GM23248 (cell line): ENCODE measurements at regions not wholly inside any gene's neighbourhood (a gene's known extent, or its start where the extent isn't known, plus 50 kb on each side); places are given as distances from the start of the nearest gene placed in this dataset.

Experiments
- EZH2 ChIP-seq: fragments of 200-600 bp; sonication (generic); IDR thresholded peaks from 2 replicates; pipeline ENCODE4 v1.6.1; 2018; ENCODE audit warnings: antibody characterized with exemption, mild to moderate bottlenecking; ENCODE audit not compliant: insufficient read depth, poor library complexity, severe bottlenecking
- EZH2phosphoT487 ChIP-seq: fragments of 200-600 bp; sonication (generic); IDR thresholded peaks from 2 replicates; pipeline ENCODE4 v1.6.1; 2018; ENCODE audit warnings: antibody characterized with exemption, moderate library complexity, mild to moderate bottlenecking, low read depth; ENCODE audit not compliant: insufficient read depth

GRCh38 chr2:199572571-199572970 lies 114.8 kb upstream of the SATB2 start:
- no peak for TF ChIP-seq EZH2
- TF ChIP-seq EZH2phosphoT487: no peak
